LHCN-M2 (cell line): ENCODE measurements at regions not wholly inside any gene's neighbourhood (a gene's known extent, or its start where the extent isn't known, plus 50 kb on each side); places are given as distances from the start of the nearest gene placed in this dataset.
"Not testable (repeated sequence)": the region's sequence is repeated elsewhere in the genome, so short reads cannot be mapped to it uniquely, and the experiment has no call there.

ENCODE experiments used
- DNase-seq: peaks from one replicate; pipeline ENCODE4 v3.0.0-alpha.2; 2012; ENCODE audit warnings: low read depth

DNA sequence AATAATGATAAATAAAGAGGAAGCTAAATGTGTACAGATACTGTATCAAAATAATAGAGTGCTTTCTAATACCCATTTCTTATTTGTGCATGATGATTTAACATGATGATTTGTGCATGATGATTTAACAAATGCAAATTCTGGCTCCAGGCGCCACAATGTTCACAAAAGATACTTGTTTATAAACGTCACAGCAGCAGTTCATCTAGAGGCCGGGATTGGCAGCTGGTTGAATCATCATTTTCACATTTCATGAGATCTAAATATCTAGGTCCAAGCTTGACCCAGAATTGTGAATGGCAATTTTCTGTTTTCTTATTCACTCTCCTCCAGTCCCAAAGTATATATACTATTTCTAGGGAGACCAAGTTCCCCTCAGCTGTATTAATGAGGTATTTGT lies 322.0 kb downstream of the SUCLG1 start:
- no peak for DNase-seq

- DNase-seq, result no peak
Observed at GRCh38 chr2:84132370-84132769, 326.7 kb downstream of the SUCLG1 start.

DNA sequence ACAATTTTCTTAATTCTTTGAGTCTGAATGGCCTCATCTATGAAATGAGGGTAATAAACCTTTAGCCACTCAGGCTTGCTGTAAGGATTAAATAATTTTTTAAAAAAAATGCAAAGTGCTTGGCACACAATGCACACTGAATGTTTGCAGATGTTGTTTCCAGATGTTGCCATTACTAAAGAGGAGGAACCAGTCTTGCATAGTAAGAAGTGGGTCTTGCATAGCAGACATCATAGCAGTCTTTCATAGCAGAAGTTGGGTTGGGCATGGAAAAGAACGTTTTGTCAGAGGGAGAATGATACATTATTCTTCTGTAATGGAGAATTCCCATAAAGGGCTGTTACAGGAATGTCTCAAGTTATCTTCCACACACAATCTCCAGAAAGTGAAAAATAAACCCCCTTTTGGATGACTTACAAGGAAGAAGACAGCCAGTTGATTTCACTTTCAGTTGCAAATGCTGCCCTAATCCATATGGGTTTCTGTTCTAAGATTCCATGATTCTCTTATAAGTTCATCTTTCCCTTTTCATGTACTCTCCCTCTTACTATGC lies 327.7 kb downstream of the SUCLG1 start:
- DNase-seq, result no peak

DNA sequence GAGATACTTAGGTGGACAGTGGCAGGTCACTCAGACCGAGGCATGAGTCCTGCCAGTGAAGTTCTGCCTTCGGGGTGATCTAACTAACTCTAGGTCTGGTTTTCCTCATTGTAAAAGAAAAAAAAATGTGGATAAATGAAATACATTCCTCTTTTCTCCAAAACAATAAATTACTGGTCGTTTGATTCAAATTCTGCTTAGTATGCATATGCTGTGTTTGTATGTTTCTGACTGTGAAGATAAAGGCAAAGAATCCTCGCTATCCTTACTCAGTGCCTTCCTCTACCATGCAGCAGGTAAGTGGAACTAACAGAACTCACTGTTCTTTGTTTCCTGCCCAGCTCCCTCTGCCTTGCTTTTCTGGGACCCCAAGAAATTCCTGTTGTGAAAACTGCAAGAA lies 330.1 kb downstream of the SUCLG1 start:
- no peak for DNase-seq

DNA sequence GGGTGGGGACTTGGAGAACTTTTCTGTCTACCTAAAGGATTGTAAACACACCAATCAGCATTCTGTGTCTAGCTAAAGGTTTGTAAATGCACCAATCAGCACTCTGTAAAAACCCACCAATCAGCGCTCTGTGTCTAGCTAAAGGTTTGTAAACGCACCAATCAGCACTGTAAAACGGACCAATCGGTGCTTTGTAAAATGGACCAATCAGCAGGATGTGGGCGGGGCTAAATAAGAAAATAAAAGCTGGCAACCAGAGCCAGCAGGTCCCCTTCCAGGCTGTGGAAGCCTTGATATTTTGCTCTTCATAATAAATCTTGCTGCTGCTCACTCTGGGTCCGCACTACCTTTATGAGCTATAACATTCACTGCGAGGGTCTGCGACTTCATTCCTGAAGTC lies 331.3 kb downstream of the SUCLG1 start:
- DNase-seq, result not testable (repeated sequence)

DNA sequence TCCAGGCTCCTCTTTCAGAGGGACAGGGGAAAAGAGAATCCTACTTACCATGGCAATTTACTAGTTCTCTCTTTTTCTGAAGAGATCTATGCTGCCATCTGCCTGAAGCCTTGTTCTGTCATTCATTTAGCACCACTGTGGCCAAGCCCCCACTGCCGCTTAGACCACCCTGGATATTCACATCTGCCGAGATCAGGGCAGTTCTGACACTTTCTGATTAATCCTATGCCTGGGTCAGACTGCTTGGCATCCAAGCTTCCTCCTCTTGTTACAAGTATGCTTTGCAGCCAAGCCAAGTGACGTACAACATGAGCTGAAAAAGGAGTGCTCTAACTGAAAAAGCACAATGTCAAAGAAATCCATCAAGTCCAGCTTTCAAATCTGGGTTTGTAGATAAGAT lies 332.6 kb downstream of the SUCLG1 start:
- DNase-seq, result no peak

DNA sequence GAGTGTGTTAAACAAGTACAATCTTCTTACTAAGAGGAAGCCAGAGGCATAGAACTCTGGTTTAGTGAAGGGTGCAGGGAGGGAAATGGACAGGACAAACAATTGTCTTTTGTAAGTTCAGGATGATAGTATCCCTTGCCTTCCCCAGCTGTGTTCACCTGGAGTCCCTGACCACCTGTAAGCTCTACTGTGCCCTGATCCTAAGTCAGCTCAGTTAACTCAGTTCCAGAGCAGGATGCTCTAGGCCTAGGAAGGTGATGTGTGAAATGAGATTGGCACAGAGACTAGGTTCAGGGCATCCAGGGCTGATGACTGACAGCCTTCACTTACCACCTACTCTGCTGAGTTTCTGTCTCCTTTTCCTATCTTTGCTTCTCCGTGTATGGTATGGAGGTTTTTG lies 333.0 kb downstream of the SUCLG1 start:
- no peak for DNase-seq

- DNase-seq, result no peak
Observed at GRCh38 chr2:84116143-84116542, 342.9 kb downstream of the SUCLG1 start.

DNA sequence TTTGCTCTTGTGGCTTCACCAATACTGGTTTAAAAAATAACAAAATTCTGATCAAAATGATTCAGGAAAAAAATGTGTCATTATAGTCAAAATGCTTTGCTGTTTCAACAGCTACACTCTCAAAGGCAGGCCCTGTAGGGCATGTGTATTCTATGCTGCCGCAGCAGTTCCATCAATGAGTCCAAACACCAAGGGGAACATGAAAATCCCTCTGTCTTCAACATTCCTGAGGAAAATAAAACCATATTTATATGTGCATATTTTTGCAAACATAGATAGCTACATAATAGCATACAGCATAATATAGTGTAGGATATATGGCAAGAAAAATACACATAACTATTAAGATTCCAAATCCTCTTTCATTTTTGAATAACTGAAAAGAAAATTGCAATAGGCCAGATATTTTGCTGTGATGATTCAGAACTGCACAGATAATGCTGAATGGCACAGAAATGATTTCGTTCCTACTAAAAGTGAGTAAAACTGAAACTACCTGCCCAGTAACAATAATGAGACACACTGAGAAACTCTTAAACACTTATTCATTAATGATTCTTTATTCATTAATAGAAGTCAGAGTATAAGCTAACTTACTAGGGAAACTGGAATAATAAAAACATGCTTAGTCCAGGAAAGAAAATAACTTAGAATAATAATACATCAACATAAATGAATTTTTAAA lies 343.8 kb downstream of the SUCLG1 start:
- DNase-seq, result no peak

GRCh38 chr2:84103816-84104527 lies 355.1 kb downstream of the SUCLG1 start:
- DNase-seq, result not testable (repeated sequence)

DNA sequence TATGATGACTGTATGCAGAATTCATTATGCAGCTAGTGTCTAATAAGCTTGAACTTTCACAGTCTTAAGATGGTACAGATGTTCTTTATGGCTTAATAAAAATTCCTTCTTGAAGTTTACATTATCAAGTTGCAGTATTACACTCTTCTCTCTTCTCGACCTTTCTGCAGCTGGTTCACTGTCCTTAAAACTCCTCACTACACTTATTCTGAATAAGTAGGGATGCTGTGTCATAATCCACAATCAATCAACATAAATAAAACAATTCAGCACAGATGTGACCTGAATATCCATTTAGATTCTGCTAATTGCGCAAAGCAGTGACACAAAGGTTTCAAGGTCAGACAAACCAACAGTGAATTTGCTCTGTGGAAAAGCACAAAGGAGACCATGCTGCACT lies 356.8 kb downstream of the SUCLG1 start:
- no peak for DNase-seq

DNA sequence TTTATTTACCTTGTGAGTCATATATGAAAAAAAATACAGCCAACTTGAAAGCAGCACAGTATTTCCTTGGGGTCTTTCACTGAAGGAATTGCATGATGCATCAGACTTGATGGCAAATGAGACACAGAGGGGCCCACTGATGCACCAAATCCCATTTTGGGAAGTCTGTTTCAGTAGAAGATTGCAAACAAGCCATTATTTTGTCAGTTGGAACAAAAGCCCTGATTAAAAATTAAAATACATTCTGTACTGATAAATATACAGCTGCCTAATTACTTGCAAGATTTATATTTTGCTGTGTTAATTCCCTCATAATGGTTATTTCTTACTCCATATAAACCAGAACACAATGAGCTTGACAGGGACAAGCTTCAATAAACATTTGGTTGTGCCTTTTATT lies 370.4 kb downstream of the SUCLG1 start:
- no peak for DNase-seq

- DNase-seq, result no peak
Observed at GRCh38 chr2:84085562-84085961, 373.5 kb downstream of the SUCLG1 start.

DNA sequence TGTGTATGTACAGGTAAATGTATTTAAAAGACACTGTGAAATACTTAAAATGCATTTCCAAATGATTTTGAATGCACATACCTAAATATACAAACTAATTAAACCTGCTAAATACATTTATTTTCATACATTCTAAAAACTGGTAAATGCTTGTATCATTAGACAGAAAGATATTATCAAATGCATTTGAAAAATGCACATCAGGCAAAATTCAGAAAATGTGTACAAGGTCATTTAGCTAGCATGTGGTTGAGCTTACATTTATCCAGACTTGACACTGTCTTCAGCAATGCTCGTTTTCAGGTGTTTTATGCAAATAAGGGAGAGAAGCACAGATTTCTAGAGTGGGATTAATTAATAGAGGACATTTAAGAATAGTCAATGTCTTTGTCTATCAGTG lies 374.2 kb downstream of the SUCLG1 start:
- DNase-seq, result no peak

DNA sequence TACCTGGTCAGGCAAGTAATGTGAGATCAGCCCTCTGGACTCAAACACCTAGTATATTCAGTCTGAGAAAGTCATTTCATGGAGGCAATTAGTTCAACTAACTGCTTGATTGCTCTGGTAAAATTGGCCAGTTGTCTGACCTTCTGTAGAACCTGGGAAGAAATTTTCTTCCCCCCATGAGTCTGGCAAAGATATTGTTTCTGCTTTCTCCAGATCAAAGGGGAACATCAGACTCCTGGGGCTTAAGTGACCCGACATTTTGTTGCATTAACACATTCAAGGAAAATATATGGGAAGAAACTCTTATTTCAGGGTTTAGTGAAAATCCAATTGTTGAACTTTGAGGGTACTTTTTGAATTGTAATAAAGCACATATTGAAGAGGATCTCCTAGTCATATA lies 375.1 kb downstream of the SUCLG1 start:
- DNase-seq, result no peak

DNA sequence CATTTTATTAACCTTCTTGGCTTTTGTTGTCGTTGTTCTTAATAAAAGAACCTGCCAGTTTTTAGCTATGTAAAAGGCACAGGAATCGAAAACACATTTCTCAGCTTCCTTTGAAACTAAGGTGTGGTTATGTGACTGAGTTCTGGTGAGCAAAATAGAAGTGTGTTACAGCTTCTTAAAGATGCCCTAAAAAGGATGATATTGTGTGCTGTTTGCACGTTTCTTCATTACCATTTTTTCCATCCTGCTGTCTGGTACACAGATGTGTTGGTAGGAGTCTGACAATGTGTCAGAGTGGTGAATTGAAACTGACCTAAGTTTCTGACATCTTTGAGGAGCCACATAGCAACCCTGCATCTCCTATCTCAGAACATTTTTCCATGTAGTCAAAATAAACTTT lies 380.6 kb downstream of the SUCLG1 start:
- no peak for DNase-seq

DNA sequence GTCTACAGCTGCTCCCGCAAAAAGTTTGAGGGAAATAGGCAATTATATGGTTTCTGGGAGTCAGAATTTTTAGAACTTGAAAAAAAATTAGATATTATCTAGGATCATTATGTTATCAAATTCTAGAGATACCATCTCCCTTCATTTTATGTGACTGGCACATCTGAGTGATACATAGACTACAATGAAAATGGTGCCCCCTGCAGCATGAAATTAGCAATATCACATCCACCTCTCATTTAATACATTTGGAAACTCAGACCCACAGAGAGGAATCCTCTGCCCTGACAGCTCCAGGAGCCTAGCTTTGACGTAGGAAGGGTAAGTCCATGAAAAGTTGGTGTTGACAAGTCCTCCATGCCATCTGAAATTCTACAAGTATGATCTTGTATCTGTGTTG lies 381.6 kb downstream of the SUCLG1 start:
- DNase-seq, result peak; percentile 2

GRCh38 chr2:84071050-84071449 lies 388.0 kb downstream of the SUCLG1 start:
- DNase-seq, result no peak

DNA sequence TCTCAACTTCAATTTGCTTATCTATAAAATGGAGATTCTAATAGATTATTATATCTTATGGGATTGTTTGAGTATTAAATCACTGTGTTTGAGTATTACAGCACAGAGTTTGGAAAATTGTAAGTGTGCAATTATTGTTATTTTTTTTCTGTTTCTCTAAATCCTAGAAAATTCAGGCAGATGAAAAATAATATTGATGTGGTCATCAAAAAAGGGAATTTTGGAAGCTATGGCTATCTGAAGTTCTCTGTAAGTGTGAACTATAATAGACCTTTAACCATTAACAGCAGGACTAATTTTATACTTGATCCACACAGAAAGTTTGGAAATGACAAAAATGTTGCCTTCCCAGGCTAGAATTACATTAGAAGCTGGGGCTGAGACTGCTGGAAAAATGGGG lies 393.2 kb downstream of the SUCLG1 start:
- no peak for DNase-seq

GRCh38 chr2:84057917-84058560 lies 401.0 kb downstream of the SUCLG1 start:
- DNase-seq, result no peak

DNA sequence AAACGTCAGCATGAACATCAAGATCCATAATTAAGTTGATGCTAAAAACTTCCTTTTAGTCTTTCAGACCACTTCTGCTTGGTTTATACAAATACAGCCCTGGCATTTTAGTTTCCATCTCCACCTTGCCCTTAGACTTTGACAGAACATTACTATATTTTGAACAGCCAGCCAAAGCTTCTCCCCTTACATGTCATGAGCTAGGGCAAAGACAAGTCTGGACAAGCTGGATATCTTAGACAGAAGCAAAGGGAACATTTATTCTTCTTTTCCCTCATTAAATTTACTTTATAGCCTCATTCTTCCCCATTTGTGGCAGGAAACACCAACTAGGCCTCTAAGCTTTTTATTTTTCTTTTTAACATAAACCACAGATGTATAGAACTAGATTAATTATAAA lies 403.3 kb downstream of the SUCLG1 start:
- no peak for DNase-seq

- not testable (repeated sequence) for DNase-seq
Observed at GRCh38 chr2:84054577-84054976, 404.5 kb downstream of the SUCLG1 start.

DNA sequence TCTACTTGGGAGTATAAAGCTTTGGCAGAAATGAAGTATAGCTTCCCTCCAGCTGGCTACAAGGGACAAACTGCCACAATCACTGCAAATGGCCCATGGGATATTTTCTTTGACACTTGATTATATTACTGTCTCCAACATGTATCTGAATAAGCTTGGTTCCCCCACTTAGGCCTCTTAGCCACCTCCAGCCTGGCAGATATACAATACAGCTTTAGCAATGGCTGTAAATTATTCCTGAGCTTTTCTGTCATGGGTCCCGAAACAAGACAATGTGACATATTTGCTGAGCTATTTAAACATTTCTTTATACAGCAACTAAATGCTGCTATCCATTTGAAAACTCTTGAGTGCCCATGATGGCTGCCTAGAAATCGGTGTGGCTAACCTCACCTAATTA lies 406.2 kb downstream of the SUCLG1 start:
- no peak for DNase-seq
